Psoas muscle (tissue), 7 donors: ENCODE measurements at regions not wholly inside any gene's neighbourhood (a gene's known extent, or its start where the extent isn't known, plus 50 kb on each side); places are given as distances from the start of the nearest gene placed in this dataset.

Source experiments
- ATAC-seq, 4 donors: fragments of 200-7000 bp; cut with Tn5 transposase; one replicate each; pipeline ENCODE4 v1.9.1; 2020; ENCODE audit warnings: moderate library complexity in 3 of 4, mild to moderate bottlenecking in 2 of 4
- DNase-seq, 2 donors: peaks; one replicate each; pipeline ENCODE4 v3.0.0-alpha.2; 2020
- H3K27ac ChIP-seq: fragments of 200-600 bp; one replicate; pipeline ENCODE4 v1.8.0; 2022
- H3K27me3 ChIP-seq, 3 donors: fragments of 200-600 bp in 1 of 3; one replicate each; pipeline versions ENCODE4 v1.6.1 to v1.8.0; 2013 to 2022; ENCODE audit warnings: low read length in 2 of 3, mild to moderate bottlenecking in 2 of 3, moderate library complexity in 1 of 3; ENCODE audit not compliant: insufficient read depth in 3 of 3
- H3K36me3 ChIP-seq, 2 donors: fragments of 200-600 bp in 1 of 2; one replicate each; pipeline versions ENCODE4 v1.6.1 to v1.8.0; 2013 to 2022; ENCODE audit warnings: low read depth in 1 of 2, mild to moderate bottlenecking in 1 of 2, moderate library complexity in 1 of 2; ENCODE audit not compliant: insufficient read depth in 1 of 2
- H3K4me1 ChIP-seq: fragments of 200-600 bp; one replicate; pipeline ENCODE4 v1.8.0; 2022
- H3K4me3 ChIP-seq: fragments of 200-600 bp; one replicate; pipeline ENCODE4 v1.8.0; 2022; ENCODE audit warnings: mild to moderate bottlenecking
- H3K9me3 ChIP-seq: fragments of 200-600 bp; one replicate; pipeline ENCODE4 v1.8.0; 2022
- WGBS, 3 donors: extraction: QIAGEN DNeasy Blood & Tissue Kit; methylation state at CpG; one replicate each; pipeline versions ENCODE4 v1.1.6 to v1.1.7; 2013; 5-methylcytosine and 5-hydroxymethylcytosine counted together
- intact Hi-C, 2 donors: fragments of 100-400 bp; cut with DNase I; formaldehyde crosslinking; loops; one replicate each; pipeline versions ENCODE4 v1.11.0 to v1.14.2; 2022
- TF ChIP-seq, protein P1 (sequence below): fragments of 200-600 bp; IDR thresholded peaks from one replicate; pipeline ENCODE4 v1.8.0; 2022; ENCODE audit warnings: antibody characterized with exemption
- donor health status: healthy with polysubstance abuse.
- donor health status: DM: no; HTN: no; CAD: no; lungs with moderate emphysema.
- donor health status: Bipolar disorder and iron deficiency.
- donor health status: healthy.
- donor health status: DM: yes; HTN: yes; CAD: no.
- donor health status: DM: no; HTN: no; CAD: no.
- donor health status: DM: yes; HTN: yes; CAD: no.

DNA sequence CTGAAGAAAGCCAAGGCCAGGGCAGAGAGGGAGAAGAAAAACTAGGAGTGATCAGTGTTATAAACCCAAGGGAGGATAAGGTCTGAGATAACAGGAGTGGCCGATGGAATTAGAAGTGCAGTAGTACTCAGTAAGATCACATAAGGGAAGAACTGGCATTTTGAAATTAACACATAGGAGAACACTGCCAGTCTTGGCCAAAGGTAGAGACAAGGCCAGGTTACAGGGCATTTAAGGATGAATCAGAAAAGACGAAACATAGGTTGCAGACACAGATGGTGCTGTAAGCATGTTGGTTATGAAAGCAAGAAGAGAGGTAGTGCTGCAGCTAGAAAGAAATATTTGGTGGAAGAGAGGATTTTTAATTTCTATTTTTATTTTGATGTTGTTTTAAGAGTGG, 278.9 kb upstream of the SNX7 start:
- DNase-seq: no peak
- Histone ChIP-seq H3K4me1 (no peaks in the 10 kb centered on the region), H3K4me3 (no peak overlapping the region), H3K36me3 (no peaks in the 10 kb centered on the region), H3K27ac (no peak overlapping the region), H3K27me3 (peaks cover 0 to 2% (median 0%) of the 10 kb centered on the region in 3 donors), H3K9me3 (no peaks in the 10 kb centered on the region)
- TF ChIP-seq, protein P1, sequence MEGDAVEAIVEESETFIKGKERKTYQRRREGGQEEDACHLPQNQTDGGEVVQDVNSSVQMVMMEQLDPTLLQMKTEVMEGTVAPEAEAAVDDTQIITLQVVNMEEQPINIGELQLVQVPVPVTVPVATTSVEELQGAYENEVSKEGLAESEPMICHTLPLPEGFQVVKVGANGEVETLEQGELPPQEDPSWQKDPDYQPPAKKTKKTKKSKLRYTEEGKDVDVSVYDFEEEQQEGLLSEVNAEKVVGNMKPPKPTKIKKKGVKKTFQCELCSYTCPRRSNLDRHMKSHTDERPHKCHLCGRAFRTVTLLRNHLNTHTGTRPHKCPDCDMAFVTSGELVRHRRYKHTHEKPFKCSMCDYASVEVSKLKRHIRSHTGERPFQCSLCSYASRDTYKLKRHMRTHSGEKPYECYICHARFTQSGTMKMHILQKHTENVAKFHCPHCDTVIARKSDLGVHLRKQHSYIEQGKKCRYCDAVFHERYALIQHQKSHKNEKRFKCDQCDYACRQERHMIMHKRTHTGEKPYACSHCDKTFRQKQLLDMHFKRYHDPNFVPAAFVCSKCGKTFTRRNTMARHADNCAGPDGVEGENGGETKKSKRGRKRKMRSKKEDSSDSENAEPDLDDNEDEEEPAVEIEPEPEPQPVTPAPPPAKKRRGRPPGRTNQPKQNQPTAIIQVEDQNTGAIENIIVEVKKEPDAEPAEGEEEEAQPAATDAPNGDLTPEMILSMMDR: no peak
- whole genome bisulfite sequencing, 3 donors: 49 to 86% (median 57%) methylated on average over 2 of the region's 2 CpGs
- intact Hi-C loops: no loop called here
- peak in 1 of 4 donors; percentile 55 for ATAC-seq

DNA sequence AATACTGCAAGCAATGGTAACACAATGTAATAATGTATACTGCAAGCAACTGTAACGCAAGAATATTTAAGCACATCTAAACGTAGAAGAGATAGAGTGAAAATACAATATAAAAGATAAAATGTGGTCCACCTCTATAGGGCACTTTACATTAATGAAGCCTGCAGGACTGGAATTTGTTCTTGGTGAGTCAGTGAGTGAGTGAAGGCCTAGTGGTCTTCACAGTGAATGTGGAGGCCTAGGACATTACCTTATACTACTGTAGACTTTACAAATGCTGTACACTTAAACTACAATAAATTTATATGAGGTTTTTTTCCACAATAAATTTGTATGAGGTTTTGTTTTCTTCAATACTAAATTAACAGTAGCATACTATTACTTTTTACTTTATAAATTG, 287.4 kb upstream of the SNX7 start:
- H3K27ac ChIP-seq: no peak overlapping the region
- no peaks in the 10 kb centered on the region for H3K4me1 ChIP-seq
- TF ChIP-seq, protein P1: no peak
- no peaks in the 10 kb centered on the region for H3K36me3 ChIP-seq
- H3K9me3 ChIP-seq: no peaks in the 10 kb centered on the region
- no peak for DNase-seq
- intact Hi-C loops: no loop called here
- H3K4me3 ChIP-seq: no peak overlapping the region
- ATAC-seq: no peak
- 96 to 97% (median 97%) methylated on average over 2 of the region's 2 CpGs for WGBS, 3 donors
- H3K27me3 ChIP-seq: no peaks in the 10 kb centered on the region

DNA sequence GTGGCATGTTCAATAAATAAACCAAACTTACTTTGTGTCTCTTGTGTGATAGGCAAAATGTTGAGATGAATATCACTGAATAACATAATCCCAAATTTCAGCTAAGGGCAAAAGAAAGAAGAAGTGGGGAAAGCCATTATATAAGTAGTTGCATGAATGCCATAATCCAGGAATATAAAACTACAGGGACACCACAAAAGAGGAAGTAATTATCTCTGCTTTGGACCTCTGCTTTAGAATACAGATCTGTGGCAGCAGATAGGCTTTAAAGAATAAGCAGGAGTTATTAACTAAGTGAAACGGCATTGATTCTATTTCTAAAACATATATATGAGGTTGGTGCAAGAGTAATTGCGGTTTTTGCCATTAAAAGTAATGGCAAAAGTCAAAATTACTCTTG, 288.5 kb upstream of the SNX7 start:
- WGBS, 3 donors: 83 to 95% (median 90%) methylated on average over 2 of the region's 2 CpGs
- TF ChIP-seq, protein P1: no peak
- Histone ChIP-seq H3K9me3 (no peaks in the 10 kb centered on the region), H3K27ac (no peak overlapping the region), H3K4me3 (no peak overlapping the region), H3K4me1 (no peaks in the 10 kb centered on the region), H3K27me3 (no peaks in the 10 kb centered on the region), H3K36me3 (no peaks in the 10 kb centered on the region)
- intact Hi-C loops: no loop called here
- no peak for DNase-seq
- ATAC-seq: no peak

DNA sequence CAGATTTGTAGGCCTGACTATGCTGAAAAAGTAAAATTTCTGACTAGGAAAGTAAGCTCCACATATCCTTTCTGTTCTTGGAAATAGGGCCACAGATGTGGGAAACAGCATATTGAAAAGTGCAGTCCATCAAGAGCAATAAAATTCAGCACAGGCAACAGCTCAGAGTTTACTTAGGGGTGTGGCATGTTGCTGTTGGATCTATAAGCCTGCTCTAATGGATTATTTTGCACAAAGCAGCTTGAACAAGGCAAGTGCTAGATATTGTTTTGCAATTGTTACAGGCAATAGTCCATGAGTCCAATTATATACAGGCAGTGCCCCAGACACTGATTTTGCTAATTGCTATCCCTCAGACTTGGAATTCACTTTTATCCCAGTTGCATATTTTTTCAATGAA, 289.8 kb upstream of the SNX7 start:
- H3K27ac ChIP-seq: no peak overlapping the region
- no peaks in the 10 kb centered on the region for H3K4me1 ChIP-seq
- H3K9me3 ChIP-seq: no peaks in the 10 kb centered on the region
- TF ChIP-seq, protein P1: no peak
- DNase-seq (no peak), ATAC-seq (no peak)
- H3K27me3 ChIP-seq: no peaks in the 10 kb centered on the region
- intact Hi-C loops: no loop called here
- H3K36me3 ChIP-seq: no peaks in the 10 kb centered on the region
- no peak overlapping the region for H3K4me3 ChIP-seq

DNA sequence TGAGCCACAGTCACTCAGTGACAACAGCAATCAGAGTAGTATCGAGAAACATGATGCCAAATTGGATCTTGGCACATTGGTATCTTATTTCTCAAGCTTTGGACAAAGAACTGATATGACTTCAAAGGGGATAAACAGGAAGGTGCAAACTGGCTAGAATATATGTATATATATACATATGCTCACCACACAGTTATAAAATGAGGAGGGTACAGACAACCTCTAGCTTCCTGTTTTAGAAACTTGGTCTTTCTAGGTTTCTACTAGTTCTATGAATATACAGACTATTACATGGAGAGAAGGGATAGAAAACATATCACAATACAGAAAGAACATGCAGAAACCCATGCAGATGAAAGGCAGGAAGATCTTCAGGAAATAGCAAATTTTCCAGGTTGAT, 292.1 kb upstream of the SNX7 start:
- Histone ChIP-seq H3K4me1 (no peaks in the 10 kb centered on the region), H3K27me3 (no peaks in the 10 kb centered on the region), H3K36me3 (no peaks in the 10 kb centered on the region), H3K27ac (no peak overlapping the region), H3K9me3 (no peaks in the 10 kb centered on the region), H3K4me3 (no peak overlapping the region)
- intact Hi-C loops: no loop called here
- ATAC-seq: no peak
- 31 to 67% (median 33%) methylated on average over 1 of the region's 1 CpG for WGBS, 3 donors
- TF ChIP-seq, protein P1: no peak
- DNase-seq: no peak
